Effector memory CD8-positive, alpha-beta T cell (primary cell): ENCODE measurements at regions not wholly inside any gene's neighbourhood (a gene's known extent, or its start where the extent isn't known, plus 50 kb on each side); places are given as distances from the start of the nearest gene placed in this dataset.
"Not testable (repeated sequence)": the region's sequence is repeated elsewhere in the genome, so short reads cannot be mapped to it uniquely, and the experiment has no call there.

ENCODE experiments used
- ATAC-seq: fragments of 150-1000 bp; cut with Tn5 transposase; replicated peaks from 2 replicates; pipeline ENCODE4 v1.10.0; 2021; ENCODE audit warnings: mild to moderate bottlenecking, moderate library complexity
- DNase-seq, 3 experiments: peaks; one replicate each; pipeline ENCODE4 v3.0.0; 2021
- H3K27ac Mint-ChIP-seq, 2 donors: one replicate each; pipeline ENCODE4 v1.8.0; 2022; ENCODE audit warnings: mild to moderate bottlenecking in 2 of 2, mixed read lengths in 2 of 2, moderate library complexity in 2 of 2
- H3K27me3 Mint-ChIP-seq, 2 donors: one replicate each; pipeline ENCODE4 v1.8.0; 2022; ENCODE audit warnings: mixed read lengths in 2 of 2
- H3K36me3 Mint-ChIP-seq: one replicate; pipeline ENCODE4 v1.8.0; 2022; ENCODE audit warnings: mild to moderate bottlenecking, moderate library complexity, mixed read lengths; ENCODE audit not compliant: insufficient read depth
- H3K4me1 Mint-ChIP-seq, 2 donors: one replicate each; pipeline ENCODE4 v1.8.0; 2022; ENCODE audit warnings: low read depth in 2 of 2, mixed read lengths in 2 of 2
- H3K4me3 Mint-ChIP-seq, 2 donors: one replicate each; pipeline ENCODE4 v1.8.0; 2022; ENCODE audit warnings: mild to moderate bottlenecking in 2 of 2, mixed read lengths in 2 of 2, moderate library complexity in 2 of 2
- H3K9me3 Mint-ChIP-seq, 2 donors: one replicate each; pipeline ENCODE4 v1.8.0; 2022; ENCODE audit warnings: mixed read lengths in 2 of 2

DNA sequence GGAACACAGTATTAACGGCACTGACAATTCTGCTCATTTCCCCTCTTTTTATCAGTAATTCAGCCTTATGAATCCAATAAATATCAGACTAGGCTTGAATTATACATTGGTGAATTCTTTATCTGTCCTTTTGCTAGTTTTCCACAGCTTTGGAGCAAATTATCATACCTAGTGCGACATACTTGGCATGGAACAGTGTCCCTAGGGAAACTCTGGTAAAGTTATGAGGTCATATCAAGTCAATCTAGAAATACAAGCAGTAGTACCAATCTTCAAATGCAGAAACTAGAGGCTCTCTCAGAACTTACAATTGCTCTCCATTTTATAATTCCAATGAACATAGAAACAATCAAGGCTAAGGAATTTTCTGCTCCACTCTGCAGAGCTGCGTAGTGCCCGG, 449.3 kb upstream of the NPVF start:
- Mint-ChIP-seq H3K36me3 (no peaks in the 10 kb centered on the region), H3K4me1 (no peaks in the 10 kb centered on the region), H3K4me3 (no peak overlapping the region), H3K9me3 (peaks cover 0 to 2% of the 10 kb centered on the region in 2 donors), H3K27me3 (peaks cover 3 to 10% of the 10 kb centered on the region in 2 donors), H3K27ac (no peak overlapping the region)
- DNase-seq, result no peak
- no peak for ATAC-seq

DNA sequence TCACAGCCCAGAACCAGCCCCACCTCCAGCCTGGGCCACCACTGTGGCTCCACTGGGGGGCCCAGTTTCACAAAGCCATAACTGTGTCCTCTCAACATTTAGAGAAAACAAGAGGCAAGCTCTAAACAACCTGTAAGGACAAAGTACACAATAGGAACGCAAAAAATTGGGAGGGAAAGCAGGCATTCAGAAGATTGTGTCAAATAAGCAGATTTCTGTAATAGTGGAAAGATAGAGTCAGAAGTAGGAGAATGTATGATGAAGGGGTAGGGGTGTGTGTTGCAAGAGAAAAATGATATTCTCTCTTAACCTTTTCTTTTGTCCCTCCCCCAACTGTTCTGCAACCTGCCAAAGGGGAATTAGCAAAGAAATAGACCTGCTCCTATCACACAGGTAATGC, 449.9 kb upstream of the NPVF start:
- Mint-ChIP-seq H3K27ac (no peak overlapping the region), H3K9me3 (peaks cover 0 to 2% of the 10 kb centered on the region in 2 donors)

DNA sequence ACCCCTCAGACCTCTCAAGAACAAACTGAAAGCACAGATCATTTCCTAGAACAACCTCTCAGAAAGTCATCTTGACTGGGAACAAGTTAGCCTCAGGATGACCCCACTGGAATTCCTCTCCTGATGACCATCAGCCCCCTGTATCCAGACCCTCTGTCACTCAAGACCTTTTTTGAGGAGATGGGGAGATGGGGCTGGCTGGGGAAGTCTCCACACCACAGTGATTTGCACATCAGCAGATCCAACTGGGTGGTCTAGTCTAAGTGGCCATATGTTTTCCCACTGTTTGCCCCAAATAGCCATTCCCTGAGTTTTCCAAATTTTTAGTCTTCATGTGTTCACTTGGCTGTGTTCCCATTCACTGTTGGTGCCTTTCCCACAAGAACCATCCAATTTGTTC, 452.4 kb upstream of the NPVF start:
- Mint-ChIP-seq H3K27me3 (peaks cover 4 to 24% of the 10 kb centered on the region in 2 donors), H3K4me3 (no peak overlapping the region), H3K36me3 (no peaks in the 10 kb centered on the region), H3K9me3 (no peaks in the 10 kb centered on the region), H3K4me1 (no peaks in the 10 kb centered on the region), H3K27ac (no peak overlapping the region)
- no peak for ATAC-seq
- no peak for DNase-seq

More for the DNA sequence above, 449.9 kb upstream of the NPVF start:
- ATAC-seq (no peak), DNase-seq (no peak)
- no peaks in the 10 kb centered on the region for H3K4me1 Mint-ChIP-seq
- no peak overlapping the region for H3K4me3 Mint-ChIP-seq
- peaks cover 0 to 14% of the 10 kb centered on the region in 2 donors for H3K27me3 Mint-ChIP-seq
- H3K36me3 Mint-ChIP-seq, result no peaks in the 10 kb centered on the region

DNA sequence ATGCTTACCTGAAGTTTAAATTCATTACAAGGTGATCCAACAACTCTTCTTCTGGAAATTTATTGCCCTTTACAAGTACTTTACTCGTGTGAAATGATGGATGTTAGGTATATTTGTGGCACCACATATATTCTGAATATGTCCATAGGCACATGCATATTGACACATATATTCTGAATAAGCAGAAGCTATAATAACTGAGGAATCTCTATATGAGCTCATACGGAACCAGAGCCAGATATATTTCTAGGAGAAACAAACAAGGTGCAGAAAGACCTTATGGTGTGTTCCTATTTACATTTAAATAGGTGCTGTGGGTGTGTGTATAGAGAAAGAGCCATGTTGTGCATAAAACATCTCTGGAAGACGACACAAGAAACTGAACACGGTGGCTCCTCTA, 456.1 kb upstream of the NPVF start:
- no peak for DNase-seq
- H3K27ac Mint-ChIP-seq, result no peak overlapping the region
- peaks cover 30 to 55% of the 10 kb centered on the region in 2 donors for H3K27me3 Mint-ChIP-seq
- no peaks in the 10 kb centered on the region for H3K36me3 Mint-ChIP-seq
- no peak for ATAC-seq
- no peaks in the 10 kb centered on the region for H3K9me3 Mint-ChIP-seq
- H3K4me3 Mint-ChIP-seq, result no peak overlapping the region
- no peaks in the 10 kb centered on the region for H3K4me1 Mint-ChIP-seq

DNA sequence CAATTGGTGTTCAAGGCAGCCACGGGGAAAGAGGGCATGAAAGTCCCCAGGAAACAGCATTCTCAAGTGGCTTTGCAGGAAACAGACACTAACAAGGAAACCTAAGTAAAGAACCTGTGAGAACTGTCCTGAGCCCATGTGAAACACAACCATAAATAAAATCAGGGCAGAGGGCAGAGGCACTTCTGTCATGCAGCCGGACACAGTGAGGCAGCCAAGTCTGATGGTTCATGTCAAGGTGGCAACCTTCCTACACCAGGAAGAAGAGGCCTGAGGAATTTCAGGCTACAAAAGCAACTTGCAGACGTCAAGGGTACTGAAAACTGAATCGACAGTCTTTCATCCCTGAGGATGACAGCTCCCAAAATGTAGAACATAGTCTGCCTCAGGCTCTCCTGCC, 458.2 kb upstream of the NPVF start:
- Mint-ChIP-seq H3K27ac (no peak overlapping the region), H3K36me3 (no peaks in the 10 kb centered on the region), H3K4me1 (no peaks in the 10 kb centered on the region), H3K4me3 (no peak overlapping the region), H3K27me3 (peaks cover 35 to 69% of the 10 kb centered on the region in 2 donors), H3K9me3 (no peaks in the 10 kb centered on the region)
- no peak for DNase-seq
- ATAC-seq, result no peak

DNA sequence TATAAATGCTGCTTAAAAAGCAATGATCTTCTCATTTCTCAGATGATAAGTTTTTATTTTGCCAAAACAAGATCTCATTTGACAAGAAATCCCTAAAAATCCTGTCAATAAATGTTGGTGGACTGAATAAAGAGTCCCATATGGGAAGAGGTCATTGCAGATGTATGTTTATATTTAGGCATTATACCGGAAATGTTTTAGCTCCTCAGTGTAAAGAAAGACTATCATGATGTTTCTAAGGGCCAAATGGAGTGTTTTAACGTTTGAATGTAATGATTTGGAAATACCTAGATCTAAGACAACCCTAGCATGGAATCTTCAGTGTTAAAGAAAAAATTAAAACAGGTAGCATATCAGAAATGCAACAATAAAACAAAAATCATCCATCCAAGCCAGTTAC, 457.8 kb upstream of the NFE2L3 start:
- ATAC-seq (no peak), DNase-seq (no peak)
- H3K4me3 Mint-ChIP-seq, result no peak overlapping the region
- no peaks in the 10 kb centered on the region for H3K4me1 Mint-ChIP-seq
- no peaks in the 10 kb centered on the region for H3K36me3 Mint-ChIP-seq
- peaks cover 10 to 24% of the 10 kb centered on the region in 2 donors for H3K27me3 Mint-ChIP-seq
- no peak overlapping the region for H3K27ac Mint-ChIP-seq
- H3K9me3 Mint-ChIP-seq, result no peaks in the 10 kb centered on the region

DNA sequence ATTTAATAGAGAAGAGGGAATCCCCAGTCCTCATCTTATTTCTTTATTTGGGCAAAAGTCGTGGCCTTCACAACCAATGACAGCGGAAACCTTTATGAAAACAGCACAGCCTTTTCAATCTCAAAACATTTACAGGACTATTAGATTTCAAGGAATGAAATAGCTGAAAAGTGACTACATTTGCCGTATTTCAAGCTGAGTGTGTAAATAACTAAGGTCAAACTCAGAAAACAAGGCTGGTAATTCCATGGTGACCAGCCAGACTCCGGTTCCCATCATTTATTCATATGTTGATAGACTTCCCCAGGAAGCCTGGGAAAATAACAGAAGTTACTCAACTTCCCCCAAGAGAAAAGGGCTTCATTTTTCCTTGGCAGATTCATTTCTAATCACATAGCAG, 457.3 kb upstream of the NFE2L3 start:
- H3K36me3 Mint-ChIP-seq, result no peaks in the 10 kb centered on the region
- no peaks in the 10 kb centered on the region for H3K4me1 Mint-ChIP-seq
- no peak for DNase-seq
- H3K4me3 Mint-ChIP-seq, result no peak overlapping the region
- no peaks in the 10 kb centered on the region for H3K9me3 Mint-ChIP-seq
- no peak overlapping the region for H3K27ac Mint-ChIP-seq
- ATAC-seq, result no peak
- peaks cover 10 to 21% of the 10 kb centered on the region in 2 donors for H3K27me3 Mint-ChIP-seq

DNA sequence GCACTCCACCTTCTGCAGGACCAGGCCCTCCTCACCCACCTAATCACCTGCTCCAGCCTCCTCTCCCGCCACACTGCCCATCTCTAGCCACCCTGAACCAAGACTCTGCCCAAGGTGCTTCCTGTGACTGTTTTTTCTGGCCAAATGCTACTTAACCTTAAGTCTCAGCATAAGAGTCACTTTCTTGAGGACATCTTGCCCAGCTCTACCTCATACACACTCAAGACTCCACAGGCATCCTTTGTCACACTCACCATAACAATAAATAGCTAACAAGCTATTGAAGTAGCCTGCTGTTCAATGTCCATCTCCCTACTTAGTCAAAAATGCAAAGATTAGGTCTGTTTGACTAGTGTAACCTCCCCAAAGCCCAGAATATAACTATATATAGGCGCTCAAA, 455.4 kb upstream of the NFE2L3 start:
- no peaks in the 10 kb centered on the region for H3K36me3 Mint-ChIP-seq
- no peaks in the 10 kb centered on the region for H3K4me1 Mint-ChIP-seq

DNA sequence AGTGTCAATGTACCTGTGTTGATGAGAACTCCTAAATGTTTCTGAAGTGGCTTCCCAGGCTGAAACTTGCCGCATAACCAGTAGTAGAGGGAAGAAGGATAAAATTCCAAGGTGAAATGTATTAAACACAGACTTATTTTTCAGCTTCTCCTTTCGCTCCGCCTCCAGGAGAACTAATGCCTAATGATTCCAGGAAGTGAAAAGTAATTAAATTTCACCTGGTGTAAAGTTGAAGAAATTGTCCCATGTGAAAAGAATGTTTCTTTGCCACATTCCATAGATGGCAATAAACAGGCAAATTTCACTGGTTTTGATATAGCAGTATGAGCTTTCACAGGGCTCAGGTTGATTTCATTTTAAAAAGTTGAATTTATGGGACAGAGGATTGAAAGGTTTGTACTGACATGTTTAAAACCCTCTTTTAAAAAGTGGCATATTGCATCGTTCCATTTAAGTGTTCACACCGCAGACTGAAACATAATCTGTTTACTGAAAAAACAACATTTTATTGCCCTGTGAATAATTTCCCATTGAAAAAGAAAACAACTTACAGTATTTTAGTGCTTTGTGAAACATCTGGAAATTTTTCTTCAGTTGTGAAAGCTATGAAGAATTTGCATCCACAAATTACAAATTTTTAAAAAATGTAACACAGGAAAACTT, 453.4 kb upstream of the NFE2L3 start:
- Mint-ChIP-seq H3K27ac (no peak overlapping the region), H3K27me3 (peaks cover 5 to 8% of the 10 kb centered on the region in 2 donors), H3K4me1 (no peaks in the 10 kb centered on the region), H3K4me3 (no peak overlapping the region), H3K36me3 (no peaks in the 10 kb centered on the region), H3K9me3 (no peaks in the 10 kb centered on the region)
- ATAC-seq, result no peak
- no peak for DNase-seq

More for the DNA sequence above, 455.4 kb upstream of the NFE2L3 start:
- Mint-ChIP-seq H3K9me3 (no peaks in the 10 kb centered on the region), H3K27ac (no peak overlapping the region), H3K4me3 (no peak overlapping the region), H3K27me3 (peaks cover 5 to 8% of the 10 kb centered on the region in 2 donors)
- ATAC-seq, result no peak
- DNase-seq, result no peak

DNA sequence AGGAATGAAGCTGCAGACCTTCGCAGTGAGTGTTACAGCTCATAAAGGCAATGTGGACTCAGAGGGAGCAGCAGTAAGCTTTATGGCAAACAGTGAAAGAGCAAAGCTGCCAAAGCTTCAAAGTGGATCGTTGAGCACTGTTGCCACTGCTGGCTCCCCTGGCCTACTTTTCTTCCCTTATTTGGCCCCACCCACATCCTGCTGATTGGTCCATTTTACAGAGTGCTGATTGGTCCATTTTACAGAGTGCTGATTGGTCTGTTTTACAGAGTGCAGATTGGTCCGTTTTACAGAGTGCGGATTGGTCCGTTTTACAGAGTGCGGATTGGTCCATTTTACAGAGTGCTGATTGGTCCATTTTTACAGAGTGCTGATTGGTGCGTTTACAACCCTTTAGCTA, 451.9 kb upstream of the NFE2L3 start:
- not testable (repeated sequence) for H3K4me3 Mint-ChIP-seq, H3K36me3 Mint-ChIP-seq, H3K4me1 Mint-ChIP-seq, ATAC-seq, H3K27me3 Mint-ChIP-seq, DNase-seq, H3K9me3 Mint-ChIP-seq, H3K27ac Mint-ChIP-seq

DNA sequence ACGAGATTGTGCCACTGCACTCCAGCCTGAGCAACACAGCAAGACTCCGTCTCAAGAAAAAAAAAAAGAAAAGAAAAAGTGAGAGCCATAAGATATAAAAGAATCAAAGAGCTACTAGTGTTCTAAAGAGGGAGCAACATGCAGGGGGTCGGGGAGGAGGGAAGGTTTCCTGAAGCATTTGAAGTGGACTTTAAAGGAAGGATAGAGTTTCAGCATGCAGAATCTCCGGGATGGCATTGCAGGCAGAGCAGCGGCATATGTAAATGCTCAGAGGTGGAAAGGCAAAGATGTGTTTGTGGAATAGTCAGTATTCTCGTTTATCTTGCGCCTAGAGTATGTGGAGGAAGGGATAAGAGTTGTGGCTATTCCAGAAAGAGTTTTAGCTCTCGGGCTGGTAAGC, 447.6 kb upstream of the NFE2L3 start:
- Mint-ChIP-seq H3K4me3 (no peak overlapping the region), H3K36me3 (no peaks in the 10 kb centered on the region), H3K27ac (no peak overlapping the region), H3K27me3 (no peaks in the 10 kb centered on the region), H3K9me3 (peaks cover 0 to 2% of the 10 kb centered on the region in 2 donors), H3K4me1 (no peaks in the 10 kb centered on the region)
- ATAC-seq (no peak), DNase-seq (no peak)

DNA sequence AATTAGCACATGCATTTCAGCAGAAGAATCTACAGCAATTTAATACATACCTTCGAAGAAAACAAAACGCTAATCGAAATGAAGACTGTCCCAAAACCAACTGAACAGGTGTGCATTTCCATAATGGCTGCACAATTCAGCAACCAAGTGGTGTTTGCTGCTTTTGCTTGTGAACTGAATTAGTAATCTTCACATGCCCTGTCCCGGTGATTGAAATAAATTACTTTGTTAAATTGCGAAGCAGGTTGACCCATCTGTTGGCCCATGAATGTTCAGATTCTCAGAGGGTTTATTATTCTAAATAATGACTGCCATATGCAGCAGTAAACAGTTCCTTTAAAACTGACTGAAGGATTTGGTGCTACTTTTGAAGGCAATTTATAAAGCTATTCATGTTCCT, 445.2 kb upstream of the NFE2L3 start:
- H3K27me3 Mint-ChIP-seq, result no peaks in the 10 kb centered on the region
- no peak for ATAC-seq
- H3K9me3 Mint-ChIP-seq, result peaks cover 0 to 2% of the 10 kb centered on the region in 2 donors
- H3K4me3 Mint-ChIP-seq, result no peak overlapping the region
- H3K27ac Mint-ChIP-seq, result no peak overlapping the region
- H3K36me3 Mint-ChIP-seq, result no peaks in the 10 kb centered on the region
- no peaks in the 10 kb centered on the region for H3K4me1 Mint-ChIP-seq
- DNase-seq, result no peak

DNA sequence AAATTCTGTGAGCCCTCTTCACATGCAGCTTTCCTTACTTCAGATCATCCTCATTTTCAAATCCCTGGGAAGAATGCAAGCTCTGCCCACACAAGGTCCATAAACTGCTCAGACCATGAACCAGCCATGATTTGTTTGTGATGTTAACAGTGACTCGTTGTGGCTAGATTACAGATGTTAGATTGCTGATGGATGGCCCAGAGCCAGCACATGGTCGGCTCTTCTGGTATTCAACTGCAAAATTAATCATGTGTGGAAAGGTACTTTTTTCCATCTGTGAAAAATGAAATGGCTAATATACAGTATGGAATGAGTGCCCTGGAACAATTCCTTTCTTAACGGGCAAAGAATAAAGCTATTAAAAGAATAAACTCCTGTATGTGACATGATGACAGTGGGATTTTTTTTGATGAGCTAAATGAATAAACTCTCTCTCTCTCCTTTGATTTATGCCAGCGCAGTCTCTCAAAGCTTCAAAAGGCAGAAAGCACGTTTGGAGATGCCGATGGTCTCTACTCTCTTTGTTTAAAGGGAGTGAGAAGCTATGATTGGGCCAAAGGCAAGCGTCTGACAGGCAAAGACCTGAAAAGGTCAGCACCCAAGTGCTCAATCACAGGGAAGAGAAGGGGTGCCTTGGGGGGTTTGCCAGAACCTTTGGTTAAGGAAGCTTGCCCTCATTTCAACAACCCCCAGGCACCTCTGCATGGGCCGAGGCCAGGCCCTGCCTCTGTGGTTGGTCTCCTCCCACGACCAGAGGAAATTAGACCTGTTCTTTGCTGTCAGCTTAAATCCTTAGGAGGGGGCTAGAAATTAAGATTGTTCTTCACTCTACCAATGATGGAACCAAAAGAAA, 444.0 kb upstream of the NFE2L3 start:
- ATAC-seq (no peak), DNase-seq (no peak)
- H3K27me3 Mint-ChIP-seq, result no peaks in the 10 kb centered on the region
- no peak overlapping the region for H3K27ac Mint-ChIP-seq
- H3K9me3 Mint-ChIP-seq, result peaks cover 0 to 2% of the 10 kb centered on the region in 2 donors
- H3K4me3 Mint-ChIP-seq, result no peak overlapping the region
- H3K4me1 Mint-ChIP-seq, result no peaks in the 10 kb centered on the region
- H3K36me3 Mint-ChIP-seq, result no peaks in the 10 kb centered on the region

DNA sequence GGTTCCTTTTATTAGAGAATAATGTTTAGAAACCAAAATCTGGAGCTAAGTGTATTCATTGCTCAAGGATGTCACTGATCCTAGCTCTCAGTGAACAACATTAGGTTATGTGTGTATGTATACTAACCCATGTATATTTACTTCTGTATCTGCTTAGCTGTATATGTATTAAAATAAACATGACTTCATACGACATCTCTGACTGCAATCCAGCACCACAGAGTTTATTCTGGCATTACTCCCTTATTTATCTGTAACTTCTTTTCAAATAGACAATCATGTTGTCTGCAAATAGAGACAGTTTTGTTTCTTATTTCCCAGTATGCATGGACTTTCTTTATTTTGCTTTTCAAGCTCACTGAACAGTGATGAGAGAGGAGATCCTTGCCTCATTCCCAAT, 441.0 kb upstream of the NFE2L3 start:
- no peaks in the 10 kb centered on the region for H3K4me1 Mint-ChIP-seq
- H3K36me3 Mint-ChIP-seq, result no peaks in the 10 kb centered on the region
- H3K4me3 Mint-ChIP-seq, result no peak overlapping the region
- ATAC-seq, result no peak
- peaks cover 13 to 20% of the 10 kb centered on the region in 2 donors for H3K27me3 Mint-ChIP-seq
- no peak for DNase-seq
- H3K27ac Mint-ChIP-seq, result no peak overlapping the region
- peaks cover 0 to 2% of the 10 kb centered on the region in 2 donors for H3K9me3 Mint-ChIP-seq
